ENCODE measurements at regions not wholly inside any gene's neighbourhood (a gene's known extent, or its start where the extent isn't known, plus 50 kb on each side); places are given as distances from the start of the nearest gene placed in this dataset.

DNA sequence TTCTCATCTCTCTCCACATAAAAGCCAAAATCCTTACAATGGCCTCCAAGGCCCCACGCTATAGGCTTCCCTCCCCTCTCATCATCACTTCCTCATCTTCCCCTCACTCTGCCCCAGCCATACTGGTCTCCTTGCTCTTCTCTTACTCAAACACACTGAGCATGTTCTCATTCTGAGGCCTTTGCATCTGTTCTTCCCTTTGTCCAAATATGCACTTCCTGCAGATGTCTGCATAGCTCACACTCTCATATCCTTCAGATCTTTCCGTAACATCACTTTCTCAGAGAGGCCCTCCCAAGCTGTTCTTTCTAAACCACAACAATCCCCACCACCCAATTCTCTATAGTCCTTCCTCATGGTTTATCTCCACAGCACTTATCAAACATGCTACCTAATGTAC is 284.1 kb downstream of the HHIPL2 start:
- H3K4me3 ChIP-seq (ENCODE audit: low read depth, low read length), result no peak overlapping the region
- TF ChIP-seq, protein P1, sequence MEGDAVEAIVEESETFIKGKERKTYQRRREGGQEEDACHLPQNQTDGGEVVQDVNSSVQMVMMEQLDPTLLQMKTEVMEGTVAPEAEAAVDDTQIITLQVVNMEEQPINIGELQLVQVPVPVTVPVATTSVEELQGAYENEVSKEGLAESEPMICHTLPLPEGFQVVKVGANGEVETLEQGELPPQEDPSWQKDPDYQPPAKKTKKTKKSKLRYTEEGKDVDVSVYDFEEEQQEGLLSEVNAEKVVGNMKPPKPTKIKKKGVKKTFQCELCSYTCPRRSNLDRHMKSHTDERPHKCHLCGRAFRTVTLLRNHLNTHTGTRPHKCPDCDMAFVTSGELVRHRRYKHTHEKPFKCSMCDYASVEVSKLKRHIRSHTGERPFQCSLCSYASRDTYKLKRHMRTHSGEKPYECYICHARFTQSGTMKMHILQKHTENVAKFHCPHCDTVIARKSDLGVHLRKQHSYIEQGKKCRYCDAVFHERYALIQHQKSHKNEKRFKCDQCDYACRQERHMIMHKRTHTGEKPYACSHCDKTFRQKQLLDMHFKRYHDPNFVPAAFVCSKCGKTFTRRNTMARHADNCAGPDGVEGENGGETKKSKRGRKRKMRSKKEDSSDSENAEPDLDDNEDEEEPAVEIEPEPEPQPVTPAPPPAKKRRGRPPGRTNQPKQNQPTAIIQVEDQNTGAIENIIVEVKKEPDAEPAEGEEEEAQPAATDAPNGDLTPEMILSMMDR (IDR thresholded peaks at IDR 0.05; ENCODE audit: low read depth, low read length, missing control alignments), result no peak
- H3K27me3 ChIP-seq (replicated peaks), result no peaks in the 10 kb centered on the region
- DNase-seq, result no peak
- no peak overlapping the region for H3K27ac ChIP-seq
- H3K36me3 ChIP-seq (replicated peaks), result no peaks in the 10 kb centered on the region
- in situ Hi-C loops (cut with HindIII; ENCODE audit: low pct_ligation_motif_present, low sequenced_read_pairs), result no loop called here

DNA sequence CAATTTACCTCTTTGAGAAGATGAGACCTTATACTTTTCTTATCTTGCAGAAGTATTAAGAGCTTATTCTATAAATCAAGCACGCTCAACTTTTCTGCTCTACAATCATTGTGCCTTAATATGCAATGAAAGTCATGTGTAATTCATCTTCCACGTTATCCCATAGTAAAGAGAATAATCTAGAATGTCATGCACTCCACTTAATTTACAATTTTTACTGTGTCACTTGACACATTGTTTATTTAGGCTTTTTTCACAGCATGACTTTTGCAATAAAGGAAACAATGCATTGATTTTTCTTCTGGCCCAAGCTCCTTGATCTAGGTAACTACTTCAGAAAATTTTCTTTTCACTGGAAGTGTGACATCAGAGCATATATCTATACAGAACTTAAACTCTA is 290.9 kb downstream of the HHIPL2 start:
- H3K27ac ChIP-seq, result no peak overlapping the region
- no peaks in the 10 kb centered on the region for H3K27me3 ChIP-seq (replicated peaks)
- in situ Hi-C loops (cut with HindIII; ENCODE audit: low pct_ligation_motif_present, low sequenced_read_pairs), result no loop called here
- H3K4me3 ChIP-seq (ENCODE audit: low read depth, low read length), result no peak overlapping the region
- no peak for DNase-seq
- TF ChIP-seq, protein P1 (IDR thresholded peaks at IDR 0.05; ENCODE audit: low read depth, low read length, missing control alignments), result no peak
- H3K36me3 ChIP-seq (replicated peaks), result no peaks in the 10 kb centered on the region

DNA sequence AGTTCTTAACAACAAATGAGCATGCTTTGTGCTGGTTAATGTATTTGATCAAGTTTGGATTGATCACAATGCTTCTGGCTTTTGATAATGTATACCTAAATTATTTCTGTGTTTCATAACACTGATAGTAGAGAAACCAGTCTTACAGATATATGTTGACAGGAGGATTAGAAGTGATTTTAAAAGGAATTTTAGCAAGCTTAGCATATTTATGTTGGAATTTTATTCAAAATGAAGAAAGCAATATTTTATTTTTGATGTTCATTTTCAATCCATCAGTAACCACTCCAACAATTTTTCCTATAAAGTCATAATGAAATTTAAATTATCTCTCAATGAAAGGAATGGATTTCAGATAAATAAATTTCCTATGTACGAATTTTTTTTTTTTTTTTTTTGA is 291.8 kb downstream of the HHIPL2 start:
- in situ Hi-C loops (cut with HindIII; ENCODE audit: low pct_ligation_motif_present, low sequenced_read_pairs), result no loop called here
- no peak overlapping the region for H3K4me3 ChIP-seq (ENCODE audit: low read depth, low read length)
- no peaks in the 10 kb centered on the region for H3K27me3 ChIP-seq (replicated peaks)
- TF ChIP-seq, protein P1 (IDR thresholded peaks at IDR 0.05; ENCODE audit: low read depth, low read length, missing control alignments), result no peak
- no peaks in the 10 kb centered on the region for H3K36me3 ChIP-seq (replicated peaks)
- DNase-seq, result no peak
- H3K27ac ChIP-seq, result no peak overlapping the region

DNA sequence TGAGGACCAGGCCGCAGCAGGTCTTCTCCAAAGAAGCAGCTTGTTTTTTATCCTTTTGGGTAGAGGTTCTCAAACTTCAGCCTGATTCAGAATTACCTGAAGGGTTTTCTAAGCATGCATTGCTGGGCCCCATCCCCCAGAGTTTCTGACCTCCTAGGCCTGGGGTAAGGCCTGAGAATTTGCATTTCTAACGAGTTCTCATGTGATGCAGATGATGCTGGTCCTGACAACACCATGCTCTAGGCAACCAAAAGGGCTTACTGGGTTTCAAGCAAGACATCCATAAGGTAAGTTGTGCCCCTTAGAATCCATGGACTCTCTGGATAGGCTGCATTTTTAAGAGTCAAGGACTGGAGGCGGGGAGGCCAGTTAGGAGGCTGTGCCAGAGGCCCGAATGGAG is 295.1 kb downstream of the HHIPL2 start:
- H3K27ac ChIP-seq, result no peak overlapping the region

DNA sequence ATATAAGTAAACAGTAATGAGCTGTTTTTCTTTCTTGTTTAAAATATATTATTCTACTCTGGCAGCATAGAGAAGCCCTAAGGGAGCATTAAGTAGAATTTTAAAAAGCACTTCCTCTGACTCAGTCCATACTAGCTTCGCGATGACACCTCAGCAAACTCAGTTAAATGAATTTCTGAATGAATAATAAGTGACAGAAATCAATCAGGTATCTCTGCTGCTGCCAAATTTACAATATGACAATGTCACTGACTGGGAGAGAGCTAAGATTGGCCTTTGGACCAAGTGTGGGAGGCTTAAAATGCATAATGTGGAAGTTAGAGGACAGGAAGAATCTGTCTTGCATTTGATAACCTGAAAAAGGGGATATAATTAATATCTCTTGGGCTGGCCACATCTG is 296.1 kb downstream of the HHIPL2 start:
- Histone ChIP-seq H3K27ac (no peak overlapping the region), H3K4me3 (ENCODE audit: low read depth, low read length) (no peak overlapping the region), H3K27me3 (replicated peaks) (no peaks in the 10 kb centered on the region), H3K36me3 (replicated peaks) (no peaks in the 10 kb centered on the region)
- no peak for DNase-seq
- TF ChIP-seq, protein P1 (IDR thresholded peaks at IDR 0.05; ENCODE audit: low read depth, low read length, missing control alignments), result no peak
- in situ Hi-C loops (cut with HindIII; ENCODE audit: low pct_ligation_motif_present, low sequenced_read_pairs), result no loop called here

More for the DNA sequence above, 295.1 kb downstream of the HHIPL2 start:
- Histone ChIP-seq H3K4me3 (ENCODE audit: low read depth, low read length) (no peak overlapping the region), H3K27me3 (replicated peaks) (no peaks in the 10 kb centered on the region), H3K36me3 (replicated peaks) (no peaks in the 10 kb centered on the region)
- in situ Hi-C loops (cut with HindIII; ENCODE audit: low pct_ligation_motif_present, low sequenced_read_pairs), result no loop called here
- TF ChIP-seq, protein P1 (IDR thresholded peaks at IDR 0.05; ENCODE audit: low read depth, low read length, missing control alignments), result no peak
- DNase-seq, result no peak

DNA sequence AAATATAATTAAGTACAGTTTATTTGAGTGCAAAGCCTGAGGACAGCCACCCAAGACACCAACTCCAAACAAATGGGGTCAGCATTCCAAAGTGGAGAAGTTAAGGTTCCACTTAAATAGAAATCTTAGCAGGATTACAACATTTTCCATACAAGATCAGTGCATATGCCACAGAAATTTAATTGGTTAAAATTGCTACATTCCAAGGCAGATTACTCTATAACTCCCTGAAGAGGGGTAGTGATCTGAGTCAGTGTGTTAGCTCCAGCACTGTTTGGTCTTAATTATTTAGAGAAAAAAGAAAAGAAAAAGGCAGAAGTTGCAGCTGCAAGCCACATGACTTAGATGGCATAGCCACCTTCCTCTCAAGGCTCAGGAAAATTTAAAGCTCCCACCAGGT is 297.5 kb downstream of the HHIPL2 start:
- in situ Hi-C loops (cut with HindIII; ENCODE audit: low pct_ligation_motif_present, low sequenced_read_pairs), result no loop called here
- DNase-seq, result no peak

More for the DNA sequence above, 297.5 kb downstream of the HHIPL2 start:
- TF ChIP-seq, protein P1 (IDR thresholded peaks at IDR 0.05; ENCODE audit: low read depth, low read length, missing control alignments), result no peak
- Histone ChIP-seq H3K36me3 (replicated peaks) (no peaks in the 10 kb centered on the region), H3K27ac (no peak overlapping the region), H3K27me3 (replicated peaks) (no peaks in the 10 kb centered on the region), H3K4me3 (ENCODE audit: low read depth, low read length) (no peak overlapping the region)

Measured in brain microvascular endothelial cell (primary cell).